Fibroblast of lung (primary cell): ENCODE measurements at regions not wholly inside any gene's neighbourhood (a gene's known extent, or its start where the extent isn't known, plus 50 kb on each side); places are given as distances from the start of the nearest gene placed in this dataset.

Experiments used
- EZH2 ChIP-seq: IDR thresholded peaks from 2 replicates; pipeline ENCODE4 v1.5.1; 2012; ENCODE audit warnings: low read length, control low read depth, mild to moderate bottlenecking; ENCODE audit errors: missing control alignments
- TF ChIP-seq, protein P1 (sequence below), 2 donors: IDR thresholded peaks in 1 of 2; conservative IDR thresholded peaks in 1 of 2; 1 replicate in 1 of 2; 2 replicates in 1 of 2; pipeline ENCODE4 v1.5.1; 2011 to 2012; ENCODE audit warnings: low read length in 2 of 2, control low read depth in 1 of 2, inconsistent platforms in 1 of 2, low read depth in 1 of 2, mild to moderate bottlenecking in 1 of 2

DNA sequence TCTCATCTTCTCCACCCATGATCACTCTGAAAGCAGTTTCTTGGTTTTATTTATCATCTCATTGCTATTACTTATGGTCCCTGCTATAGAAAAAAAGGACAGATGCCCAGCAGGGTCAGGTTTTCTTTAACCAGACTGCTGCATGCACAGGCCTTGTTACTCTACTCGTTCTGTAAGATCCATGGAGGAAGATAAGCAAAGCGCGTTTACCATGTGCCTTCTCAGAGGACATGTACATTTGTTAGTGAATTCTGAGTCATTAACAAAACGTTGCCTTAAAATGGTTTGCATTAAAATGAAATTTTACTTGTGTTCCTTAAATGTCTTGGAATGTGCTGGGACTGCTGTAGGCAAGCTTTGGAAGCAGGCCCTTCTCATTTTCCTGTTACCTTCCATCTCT, 657.3 kb upstream of the KCNMB2 start:
- no peak for TF ChIP-seq EZH2
- TF ChIP-seq, protein P1, sequence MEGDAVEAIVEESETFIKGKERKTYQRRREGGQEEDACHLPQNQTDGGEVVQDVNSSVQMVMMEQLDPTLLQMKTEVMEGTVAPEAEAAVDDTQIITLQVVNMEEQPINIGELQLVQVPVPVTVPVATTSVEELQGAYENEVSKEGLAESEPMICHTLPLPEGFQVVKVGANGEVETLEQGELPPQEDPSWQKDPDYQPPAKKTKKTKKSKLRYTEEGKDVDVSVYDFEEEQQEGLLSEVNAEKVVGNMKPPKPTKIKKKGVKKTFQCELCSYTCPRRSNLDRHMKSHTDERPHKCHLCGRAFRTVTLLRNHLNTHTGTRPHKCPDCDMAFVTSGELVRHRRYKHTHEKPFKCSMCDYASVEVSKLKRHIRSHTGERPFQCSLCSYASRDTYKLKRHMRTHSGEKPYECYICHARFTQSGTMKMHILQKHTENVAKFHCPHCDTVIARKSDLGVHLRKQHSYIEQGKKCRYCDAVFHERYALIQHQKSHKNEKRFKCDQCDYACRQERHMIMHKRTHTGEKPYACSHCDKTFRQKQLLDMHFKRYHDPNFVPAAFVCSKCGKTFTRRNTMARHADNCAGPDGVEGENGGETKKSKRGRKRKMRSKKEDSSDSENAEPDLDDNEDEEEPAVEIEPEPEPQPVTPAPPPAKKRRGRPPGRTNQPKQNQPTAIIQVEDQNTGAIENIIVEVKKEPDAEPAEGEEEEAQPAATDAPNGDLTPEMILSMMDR (conservative IDR thresholded peaks at IDR 0.05 in 1 of 2, IDR thresholded peaks at IDR 0.05 in 1 of 2; ENCODE audit: low read depth in 1 of 2, low read length in 2 of 2) = no peak
